Inflammatory macrophage treated with lipopolysaccharide for 1 hour (primary cell): ENCODE measurements at regions not wholly inside any gene's neighbourhood (a gene's known extent, or its start where the extent isn't known, plus 50 kb on each side); places are given as distances from the start of the nearest gene placed in this dataset.
"Not testable (repeated sequence)": the region's sequence is repeated elsewhere in the genome, so short reads cannot be mapped to it uniquely, and the experiment has no call there.

ENCODE experiments used
- DNase-seq, 2 donors: peaks; one replicate each; pipeline ENCODE4 v3.0.0-alpha.2; 2020 to 2022

DNA sequence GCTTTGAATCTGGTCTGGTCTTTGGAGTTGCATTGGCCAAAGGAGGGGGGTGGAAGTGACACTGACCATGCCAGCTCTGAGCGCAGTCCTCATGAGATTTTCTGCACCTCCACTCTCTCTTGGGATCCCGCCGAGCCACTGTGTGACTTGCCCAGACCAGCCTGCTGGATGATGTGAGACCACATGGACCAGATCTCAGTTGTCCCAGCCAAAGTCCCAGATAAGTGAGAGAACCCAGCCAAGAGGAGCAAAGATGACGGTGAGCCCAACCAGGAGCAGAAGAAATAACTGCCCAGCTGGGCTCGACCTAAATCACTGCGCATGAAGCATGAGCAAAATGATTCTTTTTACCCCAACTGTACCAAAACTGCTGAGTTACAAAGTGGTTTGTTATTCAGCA lies 96.5 kb upstream of the ERCC4 start:
- DNase-seq, result no peak

DNA sequence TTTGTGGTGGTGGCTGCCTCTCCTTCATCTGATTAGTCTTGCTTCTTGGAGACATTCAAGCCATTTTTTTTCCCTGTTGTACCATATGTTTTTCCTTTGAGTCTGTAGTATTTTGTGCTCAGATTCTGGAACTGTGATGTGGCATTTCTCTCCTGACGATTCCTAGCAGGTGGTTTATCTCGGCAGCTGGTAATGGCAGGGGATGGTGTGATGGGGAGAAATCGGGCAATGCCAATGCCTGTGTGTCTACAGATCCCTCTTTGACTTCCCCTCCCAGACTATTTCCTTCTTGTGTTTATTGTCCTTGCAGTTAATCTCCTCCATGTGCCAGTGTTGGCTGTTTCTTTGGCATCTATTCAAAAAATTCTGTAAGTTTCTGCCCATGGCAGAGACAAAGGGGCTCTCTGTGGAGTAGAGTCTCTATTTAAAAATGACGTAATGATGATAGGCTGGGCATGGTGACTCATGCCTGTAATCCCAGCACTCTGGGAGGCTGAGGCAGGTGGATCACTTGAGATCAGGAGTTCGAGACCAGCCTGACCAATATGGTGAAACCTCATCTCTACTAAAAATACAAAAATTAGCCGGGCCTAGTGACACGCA lies 90.2 kb upstream of the ERCC4 start:
- DNase-seq, result no peak

DNA sequence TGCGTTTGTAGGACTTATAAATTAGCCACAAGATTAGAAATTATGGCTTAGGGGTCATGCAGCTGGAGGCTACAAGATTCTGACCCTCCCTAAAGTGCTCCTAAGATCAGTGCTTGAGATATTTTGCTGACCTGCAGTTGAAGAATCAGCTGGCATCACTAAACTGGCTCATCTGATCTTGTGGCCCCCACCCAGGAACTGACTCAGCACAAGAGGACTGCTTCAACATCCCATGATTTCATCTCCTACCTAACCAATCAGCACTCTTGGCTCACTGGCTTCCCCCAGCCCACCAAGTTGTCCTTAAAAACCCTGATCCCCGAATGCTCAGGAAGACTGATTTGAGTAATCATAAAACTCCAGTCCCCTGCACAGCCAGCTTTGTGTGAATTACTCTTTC lies 86.4 kb upstream of the ERCC4 start:
- no peak for DNase-seq

DNA sequence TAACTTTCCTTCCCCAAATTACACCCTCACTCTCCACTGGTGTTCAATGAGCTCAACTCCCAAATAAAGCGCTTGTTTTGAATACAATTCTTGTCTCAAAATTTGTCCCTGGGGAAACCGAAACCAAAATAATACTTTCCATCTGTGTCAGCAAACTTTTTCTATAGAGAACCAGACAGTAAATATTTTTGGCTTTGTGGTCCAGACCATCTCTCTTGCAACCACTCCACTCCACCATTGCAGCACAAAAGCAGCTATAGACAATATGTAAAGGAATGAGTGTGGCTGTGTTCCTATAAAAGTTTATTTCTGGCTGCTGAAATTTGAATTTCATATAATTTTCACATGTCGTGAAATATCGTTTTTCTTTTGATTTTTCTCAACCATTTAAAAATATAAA lies 84.6 kb upstream of the ERCC4 start:
- no peak for DNase-seq

DNA sequence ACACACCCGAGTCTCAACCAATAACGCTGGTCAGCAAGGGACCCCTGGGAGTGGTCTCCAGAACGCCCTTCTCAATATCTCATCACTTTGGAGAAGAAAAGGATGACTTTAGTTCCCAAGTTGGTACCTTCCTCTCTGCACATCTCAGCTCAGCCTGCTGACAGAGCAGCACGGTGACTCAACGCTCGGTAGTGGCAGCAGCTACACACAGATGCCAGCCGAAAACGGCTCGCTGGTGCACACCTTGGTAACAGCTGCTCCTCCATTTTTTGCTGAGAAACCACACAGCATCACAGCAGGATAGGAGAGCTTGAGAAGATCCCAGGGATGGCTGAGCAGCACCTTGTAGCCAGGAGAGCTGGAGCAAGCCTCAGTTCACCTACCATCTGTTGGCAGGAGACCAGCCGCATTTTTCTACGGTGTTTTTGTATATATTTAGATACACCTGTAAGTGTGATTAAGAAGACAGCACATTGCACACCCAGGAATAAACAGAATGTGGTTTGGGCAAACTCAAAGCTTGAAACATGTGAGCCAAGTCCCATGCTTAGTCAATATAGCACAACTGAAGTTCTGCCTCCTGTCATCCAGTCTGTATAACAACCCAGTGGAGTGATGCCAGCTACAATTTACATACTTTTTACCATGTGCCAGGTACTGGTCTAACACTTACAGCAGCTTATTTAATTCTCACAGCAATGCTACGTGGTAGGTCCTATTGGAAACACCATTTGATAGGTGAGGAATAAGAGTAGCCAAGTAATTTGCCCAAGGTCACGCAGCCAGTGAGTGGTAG lies 83.8 kb upstream of the ERCC4 start:
- no peak for DNase-seq

DNA sequence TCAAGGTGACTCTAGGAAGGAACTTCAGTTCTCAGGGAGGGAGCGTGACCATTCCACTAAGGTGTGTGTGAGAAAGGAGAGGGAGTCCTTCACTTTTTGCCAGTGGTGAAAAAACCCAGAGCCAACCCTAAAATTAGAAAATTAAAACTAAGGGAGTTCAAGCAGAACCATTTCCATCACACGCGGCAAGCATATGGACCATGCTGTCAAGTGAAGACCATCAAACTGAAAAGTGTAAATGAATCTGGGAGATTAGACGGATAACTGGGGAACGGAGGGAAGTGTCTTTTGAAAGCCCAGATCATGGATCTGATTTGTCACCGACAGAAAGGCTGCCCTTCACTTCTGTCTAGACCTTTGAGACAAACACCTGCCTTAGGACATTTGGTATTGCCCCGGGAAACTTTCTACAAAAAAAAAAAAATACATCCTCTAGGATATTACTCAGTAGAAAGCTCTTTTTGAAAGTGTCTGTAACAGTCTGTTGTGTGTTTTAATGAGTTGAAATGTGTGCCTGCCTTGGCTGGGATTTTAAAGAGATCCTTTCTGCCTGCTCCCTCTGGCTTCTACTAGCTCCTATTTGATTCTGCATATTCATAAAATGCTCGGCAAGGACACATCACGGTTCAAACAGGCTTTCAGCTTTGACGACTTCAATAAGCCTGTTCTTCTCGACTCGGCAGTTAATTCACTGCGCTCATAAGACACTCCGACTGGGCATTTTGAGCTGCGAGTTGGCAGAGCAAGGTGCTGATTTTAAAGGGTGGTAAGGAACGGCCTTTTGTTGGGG lies 81.4 kb upstream of the ERCC4 start:
- DNase-seq, result no peak

DNA sequence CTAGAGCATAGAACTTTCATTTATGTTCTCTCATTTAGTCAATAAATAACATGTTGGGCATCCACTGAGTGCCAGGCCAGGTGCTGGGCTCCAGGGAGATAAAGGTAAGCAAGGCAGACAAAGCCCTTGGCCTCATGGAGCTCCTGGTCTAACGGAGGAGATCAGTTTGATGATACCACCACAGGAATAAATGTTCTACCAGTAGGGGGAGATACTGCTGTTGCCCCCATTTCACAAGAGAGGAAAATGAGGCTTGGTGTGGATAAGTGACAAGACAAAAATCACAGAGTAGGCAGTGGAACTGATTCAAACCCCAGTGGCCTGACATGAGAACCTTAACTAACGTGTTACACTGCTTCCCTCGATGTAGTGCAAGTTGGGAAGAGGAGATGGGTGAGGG lies 80.4 kb upstream of the ERCC4 start:
- no peak for DNase-seq

DNA sequence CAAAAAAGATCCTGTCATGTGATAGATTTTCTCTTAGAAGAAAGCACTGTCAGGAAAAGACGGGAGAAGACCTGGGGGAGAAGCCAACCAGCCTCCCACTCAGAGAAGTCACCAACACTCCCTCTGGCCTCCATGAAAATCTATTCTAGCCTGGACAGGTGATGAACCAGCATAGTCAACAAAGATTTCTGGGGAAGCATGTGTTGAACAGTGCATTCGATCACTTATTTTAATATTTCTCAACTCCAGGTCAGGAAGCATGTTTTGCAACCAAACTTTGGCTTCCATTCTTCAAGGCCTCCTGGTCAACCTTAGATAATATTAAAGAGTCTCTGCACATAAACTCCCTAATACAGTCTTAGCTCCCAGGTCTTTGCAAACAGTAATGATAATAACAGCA lies 74.7 kb upstream of the ERCC4 start:
- no peak for DNase-seq

DNA sequence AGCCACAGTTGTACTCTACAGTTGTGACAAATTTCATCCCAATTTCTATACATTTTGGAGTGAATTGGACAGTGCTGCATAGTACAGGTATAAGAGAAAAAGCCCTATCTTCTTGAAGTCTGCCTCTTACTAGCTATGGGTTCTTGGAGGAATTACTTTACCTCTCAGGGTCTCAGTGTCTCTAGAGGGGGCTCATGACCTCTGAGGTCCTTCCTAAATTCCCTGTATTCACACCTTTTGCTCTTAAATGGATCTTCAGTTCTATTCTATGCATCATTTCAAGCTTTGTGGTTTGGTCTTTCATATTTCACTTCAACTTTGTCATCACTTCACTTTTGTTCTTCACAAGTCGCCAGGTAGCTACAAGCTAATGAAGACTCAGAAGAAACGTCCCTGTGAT lies 71.2 kb upstream of the ERCC4 start:
- DNase-seq, result no peak

DNA sequence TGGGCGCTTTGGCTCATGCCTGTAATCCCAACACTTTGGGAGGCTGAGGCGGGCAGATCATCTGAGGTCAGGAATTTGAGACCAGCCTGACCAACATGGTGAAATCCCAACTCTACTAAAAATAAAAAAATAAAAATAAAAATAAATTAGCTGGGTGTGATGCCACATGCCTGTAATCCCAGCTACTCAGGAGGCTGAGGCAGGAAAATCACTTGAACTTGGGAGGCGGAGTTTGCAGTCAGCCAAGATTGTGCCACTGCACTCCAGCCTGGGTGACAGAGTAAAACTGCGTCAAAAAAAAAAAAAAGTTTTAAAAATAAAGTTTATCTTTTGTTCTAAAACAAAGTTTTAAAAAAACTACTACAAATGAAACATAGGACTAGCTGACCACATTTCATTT lies 69.8 kb upstream of the ERCC4 start:
- not testable (repeated sequence) for DNase-seq

DNA sequence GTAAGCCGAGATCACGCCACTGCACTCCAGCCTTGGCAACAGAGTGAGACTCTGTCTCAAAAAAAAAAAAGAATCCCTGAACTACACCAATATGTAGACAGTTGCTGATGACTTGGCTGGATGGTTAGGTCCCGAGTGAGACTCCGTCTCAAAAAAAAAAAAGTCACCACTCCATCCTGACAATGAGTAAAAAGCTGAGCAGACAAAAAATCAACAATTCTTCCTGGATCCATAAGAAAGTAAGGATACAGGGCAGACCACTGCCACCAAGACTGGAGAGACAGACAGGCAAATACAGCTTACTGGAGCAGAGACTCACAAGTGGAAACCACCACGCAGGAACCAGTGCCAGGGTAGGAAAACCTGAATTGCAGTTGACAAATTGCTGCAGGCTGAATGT lies 67.1 kb upstream of the ERCC4 start:
- DNase-seq, result no peak

DNA sequence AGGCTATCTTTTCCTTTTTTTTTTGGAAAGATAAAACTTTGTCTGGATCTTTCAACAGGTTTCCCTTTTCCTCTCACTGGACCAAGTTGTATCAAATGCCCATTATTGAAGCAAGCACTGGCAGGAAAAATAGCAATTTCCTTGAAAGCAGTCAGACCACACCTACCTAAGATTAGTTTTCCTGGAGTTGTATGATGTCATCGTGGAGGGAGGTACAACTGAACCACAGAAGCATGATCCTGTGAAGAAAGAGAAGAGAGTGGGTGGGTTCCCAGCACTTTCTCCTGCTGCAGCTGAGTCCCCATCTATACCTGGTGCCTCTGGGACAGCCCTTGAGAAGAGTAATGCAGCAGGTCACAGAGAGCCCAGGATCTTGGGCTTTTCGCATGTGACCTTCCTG lies 63.6 kb upstream of the ERCC4 start:
- no peak for DNase-seq

DNA sequence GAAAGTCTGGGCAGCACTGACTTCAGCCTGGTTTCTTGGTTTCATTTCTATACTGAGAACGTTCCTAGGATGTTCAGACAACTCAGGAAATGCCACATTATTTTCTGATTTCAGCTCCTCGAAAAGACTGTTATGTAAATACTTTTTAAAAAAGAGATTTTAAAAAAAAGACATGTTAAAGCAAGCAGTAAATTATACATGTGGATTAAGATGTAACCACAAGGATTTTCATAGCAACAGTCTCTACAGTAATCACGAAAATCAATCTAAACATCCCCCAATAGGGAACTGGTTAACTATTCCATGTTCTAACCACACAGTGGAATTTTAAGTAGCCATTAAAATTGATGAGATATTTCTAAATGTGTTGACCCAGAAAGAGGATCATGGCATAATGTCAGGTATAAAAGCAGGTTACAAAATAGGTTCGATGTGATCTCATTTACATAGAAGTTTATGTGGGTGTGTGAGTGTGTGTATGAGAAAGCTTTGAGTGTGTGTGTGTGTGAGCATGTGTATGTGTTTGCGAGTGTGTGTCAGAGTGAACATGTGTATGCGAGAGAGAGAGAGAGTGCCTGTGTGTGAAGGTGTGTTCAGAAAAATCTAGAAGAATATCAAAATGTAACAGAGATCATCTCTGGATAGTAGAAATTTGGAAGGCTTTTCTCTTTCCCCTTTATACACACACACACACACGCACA lies 63.0 kb upstream of the ERCC4 start:
- no peak for DNase-seq

DNA sequence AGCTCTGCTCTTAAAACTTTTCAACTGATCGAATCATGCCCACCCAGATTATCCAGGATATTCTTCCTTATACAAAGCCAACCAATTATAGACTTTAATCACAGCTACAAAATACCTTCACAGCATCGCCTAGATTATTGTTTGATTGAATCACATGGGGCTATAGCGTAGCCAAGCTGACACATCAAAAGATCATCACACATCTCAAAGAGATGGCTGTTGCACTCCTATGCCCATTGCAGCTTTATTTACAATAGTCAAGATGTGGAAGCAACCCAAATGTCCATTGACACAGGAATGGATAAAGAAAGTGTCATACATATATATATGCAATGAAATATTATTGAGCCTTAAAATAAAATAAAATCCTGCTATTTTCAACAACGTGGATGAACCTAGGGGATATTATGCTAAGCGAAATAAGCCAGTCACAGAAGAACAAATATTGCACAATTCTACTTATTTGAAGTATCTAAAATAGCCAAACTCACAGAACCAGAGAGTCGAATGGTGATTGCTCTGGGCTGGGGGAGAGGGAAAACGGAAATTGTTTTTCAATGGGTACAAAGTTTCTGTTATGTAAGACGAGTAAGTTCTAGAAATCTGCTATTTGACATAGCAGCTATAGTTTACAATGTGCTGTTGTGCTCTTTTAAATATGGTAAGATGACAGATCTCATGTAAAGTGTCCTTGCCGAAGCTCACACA lies 60.9 kb upstream of the ERCC4 start:
- DNase-seq, result no peak

DNA sequence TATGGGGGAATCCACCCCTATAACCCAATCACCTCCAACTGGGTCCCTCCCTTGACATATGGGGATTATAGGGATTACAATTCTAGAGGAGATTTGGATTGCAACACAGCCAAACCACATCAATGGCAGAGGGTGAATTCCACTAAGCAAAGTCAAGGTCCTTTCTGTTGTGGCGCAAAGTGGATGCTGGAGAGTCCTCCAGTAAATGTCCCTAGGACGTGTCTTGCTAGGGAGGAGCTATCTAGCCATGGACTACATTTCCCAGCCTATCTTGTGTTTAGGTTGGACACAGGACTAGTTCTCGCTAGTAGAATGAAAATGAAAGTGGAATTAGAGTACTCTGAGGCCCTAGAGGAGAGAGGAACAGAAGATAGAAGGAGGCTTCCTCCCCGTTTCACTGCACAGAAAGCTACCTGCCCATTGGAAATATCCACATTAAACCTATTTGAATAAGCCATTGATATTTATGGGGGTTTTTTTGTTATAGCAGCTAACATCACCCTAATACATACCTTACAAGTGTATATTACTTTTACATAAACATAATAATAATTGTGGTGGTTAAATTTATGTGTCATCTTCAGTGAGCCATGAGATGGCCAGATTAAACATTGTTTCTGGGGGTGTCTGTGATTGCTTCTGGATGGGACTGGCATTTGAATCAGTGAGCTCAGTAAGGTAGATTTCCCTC lies 56.7 kb upstream of the ERCC4 start:
- no peak for DNase-seq

DNA sequence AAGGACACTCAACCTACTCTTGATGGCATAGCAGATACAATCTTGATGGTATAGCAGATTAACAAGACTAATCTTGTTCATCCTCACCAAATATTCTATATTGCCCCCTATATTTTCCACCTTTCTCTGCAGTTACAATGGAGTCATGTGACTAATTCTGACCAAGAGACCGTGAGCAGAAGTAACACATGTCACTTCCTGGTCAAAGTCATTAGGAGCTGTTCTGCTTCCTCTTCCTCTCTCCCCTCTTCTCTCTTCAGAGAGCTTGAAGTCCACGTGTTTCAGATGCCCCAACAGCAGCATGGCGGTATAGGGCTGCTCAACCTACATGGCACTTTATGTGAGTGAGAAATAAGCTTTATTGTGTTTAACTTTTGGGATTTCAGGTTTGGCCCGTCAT lies 55.3 kb upstream of the ERCC4 start:
- DNase-seq, result no peak

DNA sequence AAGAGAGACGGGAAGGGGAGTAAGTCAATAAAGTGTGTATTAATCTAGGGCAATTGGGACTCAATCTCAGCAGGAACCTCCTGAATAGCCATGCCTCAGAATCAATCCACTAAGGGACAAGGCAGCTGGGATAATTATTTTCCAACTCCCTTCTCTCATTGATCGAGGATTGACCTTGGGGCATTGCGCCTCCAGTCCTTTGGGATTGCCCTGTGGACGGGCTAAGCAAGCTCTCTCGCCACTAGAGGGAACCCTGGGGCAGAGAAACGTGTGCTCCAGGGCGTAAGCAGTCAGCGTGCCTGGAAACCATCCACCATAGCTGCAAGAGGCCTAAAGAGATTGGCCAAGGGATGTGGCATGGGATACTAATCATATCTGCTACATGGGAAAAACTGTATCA lies 53.9 kb upstream of the ERCC4 start:
- peak; percentile 25 to 37 for DNase-seq
